Spleen (tissue), 11 donors: ENCODE measurements at regions not wholly inside any gene's neighbourhood (a gene's known extent, or its start where the extent isn't known, plus 50 kb on each side); places are given as distances from the start of the nearest gene placed in this dataset.

Experiments used
- DNase-seq: peaks from one replicate; pipeline ENCODE4 v3.0.0-alpha.2; 2020
- H3K27ac ChIP-seq, 8 donors: fragments of 200-600 bp; sonication (generic) in 7 of 8; 1 replicate in 4 of 8; 2 replicates in 4 of 8; pipeline versions ENCODE4 v1.5.0 to v1.8.0; 2016 to 2021; ENCODE audit warnings: inconsistent platforms in 4 of 8, mild to moderate bottlenecking in 4 of 8, moderate library complexity in 1 of 8
- H3K27me3 ChIP-seq, 7 donors: fragments of 200-600 bp; sonication (generic) in 6 of 7; replicated peaks in 1 of 7; 1 replicate in 4 of 7; 2 replicates in 3 of 7; pipeline versions ENCODE4 v1.5.0 to v1.8.0; 2016 to 2021; ENCODE audit warnings: inconsistent platforms in 3 of 7, mild to moderate bottlenecking in 1 of 7
- H3K36me3 ChIP-seq, 6 donors: fragments of 200-600 bp; sonication (generic) in 5 of 6; 1 replicate in 4 of 6; 2 replicates in 2 of 6; pipeline versions ENCODE4 v1.5.0 to v1.8.0; 2016 to 2021; ENCODE audit warnings: inconsistent platforms in 2 of 6
- H3K4me1 ChIP-seq, 6 donors: fragments of 200-600 bp; sonication (generic) in 5 of 6; 1 replicate in 3 of 6; 2 replicates in 3 of 6; pipeline versions ENCODE4 v1.5.0 to v1.8.0; 2016 to 2021; ENCODE audit warnings: inconsistent platforms in 3 of 6
- H3K4me3 ChIP-seq, 8 donors: fragments of 200-600 bp; sonication (generic) in 7 of 8; 1 replicate in 4 of 8; 2 replicates in 4 of 8; pipeline versions ENCODE4 v1.5.0 to v1.8.0; 2016 to 2021; ENCODE audit warnings: inconsistent platforms in 4 of 8, mild to moderate bottlenecking in 4 of 8, moderate library complexity in 2 of 8
- H3K9me3 ChIP-seq, 8 donors: fragments of 200-600 bp; sonication (generic) in 7 of 8; 1 replicate in 4 of 8; 2 replicates in 4 of 8; pipeline versions ENCODE4 v1.5.0 to v1.8.0; 2016 to 2021; ENCODE audit warnings: inconsistent platforms in 4 of 8
- CTCF ChIP-seq, 11 experiments: fragments of 200-600 bp in 7 of 11; fragments of 450-650 bp in 4 of 11; sonication (generic) in 4 of 11; IDR thresholded peaks in 8 of 11; conservative IDR thresholded peaks in 3 of 11; 1 replicate in 7 of 11; 2 replicates in 4 of 11; pipeline versions ENCODE4 v1.4.0 to v1.8.0; 2016 to 2021; ENCODE audit warnings: antibody characterized with exemption in 11 of 11, inconsistent platforms in 4 of 11, mild to moderate bottlenecking in 1 of 11
- POLR2A ChIP-seq, 3 donors: fragments of 450-650 bp; IDR thresholded peaks; one replicate each; pipeline ENCODE4 v1.5.1; 2017; ENCODE audit warnings: antibody characterized with exemption in 3 of 3, mild to moderate bottlenecking in 1 of 3
- POLR2AphosphoS5 ChIP-seq, 3 donors: sonication (generic); formaldehyde crosslinking; IDR thresholded peaks; one replicate each; pipeline ENCODE4 v1.5.1; 2017; ENCODE audit warnings: antibody characterized with exemption in 3 of 3
- WGBS, 5 donors: extraction: QIAGEN DNeasy Blood & Tissue Kit in 3 of 5; methylation state at CpG; one replicate each; pipeline versions ENCODE4 v1.1.5 to v1.1.7; 2013 to 2018; 5-methylcytosine and 5-hydroxymethylcytosine counted together
- intact Hi-C: fragments of 100-400 bp; cut with DNase I; formaldehyde crosslinking; loops from one replicate; pipeline ENCODE4 v1.15.0; 2023; ENCODE audit warnings: low total_unique reads
- donor health status: healthy with polysubstance abuse.
- donor health status: DM: no; HTN: no; CAD: no; lungs with moderate emphysema.
- donor health status: DM: no; HTN: no; CAD: no.
- donor health status: Bipolar disorder and iron deficiency.
- donor health status: healthy.
- donor health status: DM: no; HTN: no; CAD: no.
- donor health status: DM: yes; HTN: yes; CAD: no.

- Histone ChIP-seq H3K9me3 (peaks cover 0 to 7% (median 0%) of the 10 kb centered on the region in 8 donors), H3K36me3 (no peaks in the 10 kb centered on the region), H3K4me1 (no peaks in the 10 kb centered on the region), H3K27me3 (no peaks in the 10 kb centered on the region), H3K27ac (no peak overlapping the region), H3K4me3 (no peak overlapping the region)
- no peak for DNase-seq
- 78 to 95% (median 94%) methylated on average over 2 of the region's 2 CpGs for WGBS, 5 donors
- no peak for TF ChIP-seq CTCF (IDR thresholded peaks at IDR 0.05 in 8 of 11, conservative IDR thresholded peaks at IDR 0.05 in 3 of 11)
- TF ChIP-seq POLR2A (IDR thresholded peaks at IDR 0.05): no peak
- TF ChIP-seq POLR2AphosphoS5 (IDR thresholded peaks at IDR 0.05): no peak
- intact Hi-C loops: no loop called here
Measured at GRCh38 chr6:15722731-15723130, 59.9 kb upstream of the DTNBP1 start.

- Histone ChIP-seq H3K27ac (no peak overlapping the region), H3K36me3 (no peaks in the 10 kb centered on the region), H3K9me3 (peaks cover 0 to 14% (median 9%) of the 10 kb centered on the region in 8 donors), H3K4me1 (no peaks in the 10 kb centered on the region), H3K4me3 (no peak overlapping the region), H3K27me3 (no peaks in the 10 kb centered on the region)
- intact Hi-C loops: no loop called here
- no peak for TF ChIP-seq POLR2AphosphoS5 (IDR thresholded peaks at IDR 0.05)
- no peak for TF ChIP-seq CTCF (IDR thresholded peaks at IDR 0.05 in 8 of 11, conservative IDR thresholded peaks at IDR 0.05 in 3 of 11)
- no peak for TF ChIP-seq POLR2A (IDR thresholded peaks at IDR 0.05)
- no peak for DNase-seq
- 86 to 94% (median 90%) methylated on average over 2 of the region's 2 CpGs for WGBS, 5 donors
Measured at GRCh38 chr6:15716889-15717288, 54.1 kb upstream of the DTNBP1 start.

- Histone ChIP-seq H3K27me3 (no peaks in the 10 kb centered on the region), H3K36me3 (no peaks in the 10 kb centered on the region), H3K4me3 (no peak overlapping the region), H3K27ac (no peak overlapping the region), H3K4me1 (no peaks in the 10 kb centered on the region), H3K9me3 (peaks cover 0 to 14% (median 9%) of the 10 kb centered on the region in 8 donors)
- DNase-seq: no peak
- WGBS, 5 donors: 85 to 95% (median 90%) methylated on average over 3 of the region's 3 CpGs
- intact Hi-C loops: no loop called here
- TF ChIP-seq POLR2A (IDR thresholded peaks at IDR 0.05) (no peak), CTCF (IDR thresholded peaks at IDR 0.05 in 8 of 11, conservative IDR thresholded peaks at IDR 0.05 in 3 of 11) (no peak), POLR2AphosphoS5 (IDR thresholded peaks at IDR 0.05) (no peak)
Measured at GRCh38 chr6:15715851-15716250, 53.0 kb upstream of the DTNBP1 start.

GRCh38 chr6:15715060-15715459, 52.2 kb upstream of the DTNBP1 start:
- Histone ChIP-seq H3K4me1 (no peaks in the 10 kb centered on the region), H3K27me3 (no peaks in the 10 kb centered on the region), H3K27ac (no peak overlapping the region), H3K9me3 (peaks cover 0 to 14% (median 9%) of the 10 kb centered on the region in 8 donors), H3K36me3 (no peaks in the 10 kb centered on the region), H3K4me3 (no peak overlapping the region)
- intact Hi-C loops: no loop called here
- DNase-seq: no peak
- no peak for TF ChIP-seq CTCF (IDR thresholded peaks at IDR 0.05 in 8 of 11, conservative IDR thresholded peaks at IDR 0.05 in 3 of 11)
- TF ChIP-seq POLR2AphosphoS5 (IDR thresholded peaks at IDR 0.05): no peak
- no peak for TF ChIP-seq POLR2A (IDR thresholded peaks at IDR 0.05)
- 77 to 89% (median 86%) methylated on average over 3 of the region's 3 CpGs for WGBS, 5 donors
